GM18867 (cell line): ENCODE measurements at regions not wholly inside any gene's neighbourhood (a gene's known extent, or its start where the extent isn't known, plus 50 kb on each side); places are given as distances from the start of the nearest gene placed in this dataset.
"Not testable (repeated sequence)": the region's sequence is repeated elsewhere in the genome, so short reads cannot be mapped to it uniquely, and the experiment has no call there.

Experiments used
- ATAC-seq: cut with Tn5 transposase; IDR thresholded peaks from one replicate; pipeline ENCODE4 v1.9.1; 2021; ENCODE audit warnings: mild to moderate bottlenecking, moderate library complexity; ENCODE audit not compliant: unreplicated experiment

GRCh38 chr12:131386781-131387180 is 324.1 kb upstream of the SFSWAP start:
- ATAC-seq, result no peak

- no peak for ATAC-seq
Observed at GRCh38 chr12:131387281-131388163, 323.4 kb upstream of the SFSWAP start.

GRCh38 chr12:131388164-131389053 is 322.5 kb upstream of the SFSWAP start:
- not testable (repeated sequence) for ATAC-seq

- ATAC-seq, result no peak
Observed at GRCh38 chr12:131389054-131390013, 321.6 kb upstream of the SFSWAP start.

- no peak for ATAC-seq
Observed at GRCh38 chr12:131390412-131391334, 320.2 kb upstream of the SFSWAP start.

GRCh38 chr12:131391399-131391798 is 319.5 kb upstream of the SFSWAP start:
- ATAC-seq, result no peak

- ATAC-seq, result not testable (repeated sequence)
Observed at GRCh38 chr12:131394752-131395151, 316.1 kb upstream of the SFSWAP start.

- ATAC-seq, result not testable (repeated sequence)
Observed at GRCh38 chr12:131395209-131395684, 315.6 kb upstream of the SFSWAP start.

- no peak for ATAC-seq
Observed at GRCh38 chr12:131395971-131396573, 314.8 kb upstream of the SFSWAP start.

GRCh38 chr12:131397493-131398181 is 313.3 kb upstream of the SFSWAP start:
- ATAC-seq, result no peak

GRCh38 chr12:131399000-131399399 is 311.9 kb upstream of the SFSWAP start:
- ATAC-seq, result no peak

GRCh38 chr12:131400668-131401294 is 310.1 kb upstream of the SFSWAP start:
- ATAC-seq, result not testable (repeated sequence)

GRCh38 chr12:131401907-131402633 is 308.8 kb upstream of the SFSWAP start:
- not testable (repeated sequence) for ATAC-seq

- ATAC-seq, result no peak
Observed at GRCh38 chr12:131402781-131403396, 308.0 kb upstream of the SFSWAP start.

GRCh38 chr12:131403676-131404075 is 307.2 kb upstream of the SFSWAP start:
- ATAC-seq, result no peak

- ATAC-seq, result no peak
Observed at GRCh38 chr12:131404705-131405104, 306.2 kb upstream of the SFSWAP start.
